ENCODE measurements at regions not wholly inside any gene's neighbourhood (a gene's known extent, or its start where the extent isn't known, plus 50 kb on each side); places are given as distances from the start of the nearest gene placed in this dataset.

DNA sequence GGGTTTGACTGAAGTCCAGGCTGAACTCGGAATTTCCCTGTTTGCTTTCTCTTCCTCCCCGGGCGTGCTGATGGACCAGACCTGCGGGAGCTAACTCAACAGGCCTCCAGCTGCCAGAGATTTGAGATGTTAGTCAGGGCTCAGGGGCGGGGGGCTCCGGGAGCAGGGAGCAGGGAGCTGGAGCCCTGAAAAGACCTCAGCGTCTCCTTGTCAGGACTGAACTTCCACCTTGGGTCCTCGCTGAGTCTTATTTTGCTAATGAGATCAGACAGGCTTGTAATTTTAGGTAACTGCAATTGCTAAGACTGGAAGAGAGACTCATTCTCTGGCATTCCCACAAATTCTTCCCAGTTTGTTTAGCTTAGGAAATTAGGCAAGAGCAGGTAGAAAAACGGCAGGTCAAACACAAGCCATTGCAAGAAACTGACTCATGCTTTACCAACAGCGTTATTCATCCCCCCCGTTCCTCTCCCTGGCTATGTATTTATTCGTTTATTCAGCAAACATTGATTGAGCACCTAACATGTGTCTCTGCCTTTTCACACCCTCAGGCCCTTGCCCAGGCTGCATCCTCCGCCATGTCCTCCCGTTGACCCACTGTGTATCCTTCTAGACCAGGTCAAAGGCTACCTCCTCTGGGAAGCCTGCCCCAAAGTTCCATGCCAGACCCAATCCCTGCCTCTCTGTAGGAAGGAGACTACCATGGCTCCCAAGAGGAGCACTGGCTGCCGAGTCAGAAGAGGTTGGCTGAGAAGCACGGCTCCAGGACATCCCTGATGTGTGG, 80.4 kb upstream of the DIO3 start:
- peak; percentile 76 for DNase-seq (ENCODE audit: low spot score)

DNA sequence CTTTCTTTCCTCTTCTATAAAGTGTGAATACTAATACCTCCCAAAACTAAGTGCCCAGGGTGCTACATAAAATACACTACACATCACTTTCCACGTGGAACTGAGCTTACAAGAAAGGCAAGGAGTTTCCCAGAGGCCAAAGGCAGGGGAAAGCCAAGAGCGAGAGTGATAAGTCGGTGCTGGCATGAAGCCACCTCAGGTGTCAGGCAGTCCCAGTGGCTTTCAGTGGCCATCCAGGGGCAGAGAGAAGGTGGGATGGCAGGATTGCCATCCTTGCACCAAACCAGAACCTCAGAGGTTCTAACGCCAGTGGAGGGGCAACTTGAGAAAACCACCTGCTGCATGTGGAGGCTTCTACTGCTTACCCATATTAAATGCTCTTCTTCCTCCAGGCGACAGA, 79.7 kb upstream of the DIO3 start:
- DNase-seq (ENCODE audit: low spot score), result no peak

DNA sequence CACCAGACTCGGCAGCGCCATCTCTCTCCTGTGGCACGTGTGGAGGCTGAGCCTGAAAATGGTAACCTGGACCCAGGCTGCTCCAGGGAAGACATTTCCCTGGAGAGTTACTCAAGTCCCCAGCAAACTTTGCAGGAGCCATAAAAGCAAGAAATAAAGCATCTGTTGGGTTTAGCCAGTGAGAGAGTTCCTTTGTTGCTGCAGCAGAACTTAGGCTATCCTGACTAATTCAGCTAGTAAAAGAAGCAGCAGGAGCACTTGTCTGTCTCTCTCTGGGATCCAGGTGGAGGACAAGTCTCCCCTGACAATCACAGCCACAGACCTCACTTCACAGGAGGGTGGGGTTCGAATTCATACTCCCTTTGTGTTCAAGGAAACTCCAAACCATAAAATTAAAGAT, 79.2 kb upstream of the DIO3 start:
- DNase-seq (ENCODE audit: low spot score), result no peak

DNA sequence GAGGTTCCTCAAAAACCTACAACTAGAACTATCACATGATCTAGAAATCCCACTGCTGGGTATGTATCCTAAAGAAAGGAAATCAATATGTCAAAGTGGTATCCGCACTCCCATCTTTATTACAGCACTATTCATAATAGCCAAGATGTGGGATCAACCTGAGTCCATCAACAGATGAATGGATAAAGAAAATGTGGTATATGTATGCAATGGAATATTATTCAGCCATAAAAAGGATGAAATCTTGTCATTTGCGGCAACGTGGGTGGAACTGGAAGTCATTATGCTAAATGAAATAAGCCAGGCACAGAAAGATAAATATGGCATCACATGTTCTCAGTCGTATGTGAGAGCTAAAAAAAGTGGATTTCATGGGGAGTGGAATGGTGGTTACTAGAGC, 77.5 kb upstream of the DIO3 start:
- no peak for DNase-seq (ENCODE audit: low spot score)

DNA sequence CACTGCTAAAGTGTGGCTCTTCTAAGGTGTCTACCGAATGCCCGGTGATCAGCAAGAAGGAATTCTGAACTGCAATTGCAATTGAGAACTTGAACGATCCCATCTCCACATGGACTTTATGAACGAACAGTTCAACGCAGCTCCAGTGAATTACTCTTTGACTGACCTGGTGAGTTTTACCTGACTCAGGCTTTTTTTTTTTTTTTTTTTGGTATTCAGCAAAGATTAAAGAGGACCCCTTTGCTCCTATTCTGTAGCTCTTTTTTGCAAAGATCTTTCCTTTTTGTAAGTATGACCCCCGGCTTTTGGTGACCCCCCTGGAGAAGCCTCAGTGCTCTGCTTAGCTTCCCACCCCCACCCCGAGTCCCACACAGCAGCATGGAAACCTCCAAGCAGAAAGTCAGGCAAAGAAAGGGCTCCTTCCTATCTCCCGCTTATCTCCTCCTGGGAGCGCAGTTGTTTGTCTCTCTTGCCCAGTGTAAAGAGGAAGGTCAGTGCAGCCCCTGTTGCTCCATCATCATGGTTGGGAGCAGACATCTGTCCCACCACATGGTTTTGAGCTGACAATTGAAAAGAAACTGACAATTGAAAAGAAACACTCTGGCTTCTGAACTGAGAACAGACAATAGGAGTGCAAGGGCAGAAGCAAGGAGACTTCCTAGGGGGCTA, 72.1 kb upstream of the DIO3 start:
- DNase-seq (ENCODE audit: low spot score), result no peak

DNA sequence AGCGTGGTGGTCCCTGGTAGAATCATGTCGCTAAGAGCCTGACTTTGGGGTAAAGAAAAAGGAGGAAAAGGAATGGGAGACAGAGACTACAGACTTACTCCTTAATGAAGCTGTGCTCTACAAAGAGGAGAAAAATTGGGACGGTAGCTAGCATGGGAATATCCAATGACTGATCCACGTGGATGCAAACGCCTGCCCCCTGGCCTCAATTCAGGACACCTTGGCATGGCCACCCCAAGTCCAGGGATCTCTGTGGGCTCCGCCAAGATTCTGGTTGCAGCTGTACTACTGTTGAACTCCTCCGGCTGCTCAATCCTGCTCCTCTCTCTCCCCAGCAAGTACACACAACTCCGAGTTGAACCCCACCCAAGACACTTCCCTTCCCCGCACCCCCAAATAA, 70.5 kb upstream of the DIO3 start:
- DNase-seq (ENCODE audit: low spot score), result no peak

DNA sequence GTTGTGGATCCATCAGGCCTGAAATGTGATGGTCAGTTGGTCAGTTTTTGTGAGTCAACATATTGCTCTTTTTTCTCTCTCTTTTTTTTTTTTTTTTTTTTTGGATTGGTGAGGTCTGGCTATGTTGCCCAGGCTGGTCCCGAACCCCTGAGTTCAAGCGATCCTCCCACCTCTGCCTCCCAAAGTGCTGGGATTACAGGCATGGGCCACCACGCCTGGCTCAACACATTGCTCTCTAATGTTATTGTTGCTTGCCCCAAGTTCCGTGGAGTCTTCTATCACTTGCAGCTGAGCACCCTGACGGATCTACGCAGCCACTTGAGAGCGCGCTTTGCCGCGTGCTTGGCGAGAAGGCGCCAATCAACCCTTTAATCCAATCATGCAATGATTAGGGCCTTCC, 69.5 kb upstream of the DIO3 start:
- no peak for DNase-seq (ENCODE audit: low spot score)

DNA sequence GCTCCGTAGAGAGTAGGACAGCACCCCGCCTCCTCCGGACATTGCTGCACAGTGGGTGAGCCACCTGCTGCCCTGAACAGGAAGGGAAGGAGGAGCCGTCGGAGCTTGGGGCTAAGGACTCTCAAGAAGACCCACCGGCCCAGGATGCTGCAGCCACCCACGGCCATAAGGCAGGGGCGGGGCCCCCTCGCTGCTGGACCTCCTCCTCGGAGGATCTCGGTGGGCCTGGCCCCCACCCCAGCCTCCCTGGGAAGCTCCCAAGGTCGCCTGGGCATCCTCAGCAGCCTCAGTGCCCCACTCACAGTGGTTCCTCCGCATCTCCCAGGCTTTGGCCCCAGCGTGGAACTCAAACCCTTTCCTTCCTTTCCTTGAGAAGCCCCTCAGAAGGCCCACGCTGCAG, 68.6 kb upstream of the DIO3 start:
- DNase-seq (ENCODE audit: low spot score), result no peak

DNA sequence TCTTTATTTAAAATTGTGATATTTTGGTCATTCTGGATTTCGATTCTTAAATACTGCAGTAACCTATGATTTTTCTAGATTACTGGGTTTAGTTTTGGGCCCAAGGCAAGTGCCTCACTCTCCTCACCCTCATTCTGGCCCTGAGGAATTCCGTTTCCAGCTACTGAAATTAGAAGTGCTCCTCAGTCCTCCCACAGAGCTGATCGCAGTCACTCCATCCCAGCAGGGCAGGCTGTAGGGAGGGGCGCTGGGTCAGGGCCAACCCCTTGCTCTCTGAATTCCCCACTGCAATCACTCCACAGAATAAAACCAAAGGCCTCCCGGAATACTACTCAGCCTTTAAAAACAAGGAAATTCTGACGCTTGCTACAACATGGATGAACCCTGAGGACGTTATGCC, 66.5 kb upstream of the DIO3 start:
- no peak for DNase-seq (ENCODE audit: low spot score)

DNA sequence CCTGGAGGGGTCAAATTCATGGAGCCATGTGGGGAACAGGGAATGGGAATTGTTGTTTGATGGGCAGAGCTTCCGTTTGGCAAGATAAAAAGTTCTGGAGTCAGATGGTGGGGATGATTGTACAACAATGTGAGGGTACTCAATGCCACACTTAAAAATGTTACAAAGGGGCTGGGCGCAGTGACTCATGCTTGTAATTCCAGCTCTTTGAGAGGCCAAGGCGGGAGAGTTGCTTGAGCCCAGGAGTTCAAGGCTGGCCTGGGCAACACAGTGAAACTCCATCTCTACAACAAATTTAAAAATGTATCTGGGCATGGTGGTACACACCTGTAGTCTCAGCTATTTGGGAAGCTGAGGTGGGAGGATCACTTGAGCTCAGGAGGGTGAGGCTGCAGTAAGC, 66.0 kb upstream of the DIO3 start:
- DNase-seq (ENCODE audit: low spot score), result no peak

DNA sequence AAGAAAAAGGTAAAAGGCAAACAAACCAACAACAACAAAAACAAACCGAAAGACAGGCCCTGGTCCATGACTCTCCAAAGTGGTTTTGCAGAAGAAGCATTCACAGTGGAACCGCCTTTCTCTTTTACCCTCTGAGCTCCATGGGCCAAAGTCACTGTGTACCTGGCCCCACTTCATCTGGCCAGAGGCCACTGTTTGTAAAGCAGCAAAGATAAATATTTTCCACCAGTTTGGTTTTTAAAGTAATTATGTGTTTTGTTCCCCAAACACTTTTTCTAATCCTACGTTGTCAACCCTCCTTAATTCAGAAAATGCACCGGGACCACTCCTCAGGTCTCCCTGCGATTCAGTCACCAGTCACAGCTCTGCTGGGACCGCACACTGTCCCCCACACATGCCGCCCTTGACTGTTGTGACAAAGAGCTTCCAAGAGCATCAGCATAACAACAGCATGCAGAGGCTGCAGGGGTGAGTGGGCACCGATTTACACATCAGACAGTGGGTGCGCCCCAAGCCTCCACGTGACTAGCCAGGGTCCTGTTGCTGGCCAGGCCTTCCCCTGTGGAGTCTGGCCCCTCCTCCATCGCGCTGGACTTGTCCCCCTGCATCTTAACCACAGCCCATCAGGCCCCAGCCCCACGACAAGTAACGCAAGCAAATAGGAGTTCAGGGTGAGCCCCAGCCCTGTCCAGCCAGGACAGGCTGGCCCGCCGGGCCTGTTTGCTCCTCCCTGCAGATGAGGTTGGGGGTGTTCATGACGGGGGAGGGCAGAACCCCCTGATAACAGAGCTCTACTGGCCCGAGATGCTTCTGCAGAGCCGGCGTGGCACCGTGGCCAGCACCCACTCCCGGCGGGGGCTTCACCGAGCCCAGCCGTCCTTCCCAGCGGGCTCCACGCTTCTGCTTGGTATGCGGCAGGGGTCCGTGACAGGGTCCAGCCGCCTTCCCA, 65.2 kb upstream of the DIO3 start:
- DNase-seq (ENCODE audit: low spot score), result no peak

DNA sequence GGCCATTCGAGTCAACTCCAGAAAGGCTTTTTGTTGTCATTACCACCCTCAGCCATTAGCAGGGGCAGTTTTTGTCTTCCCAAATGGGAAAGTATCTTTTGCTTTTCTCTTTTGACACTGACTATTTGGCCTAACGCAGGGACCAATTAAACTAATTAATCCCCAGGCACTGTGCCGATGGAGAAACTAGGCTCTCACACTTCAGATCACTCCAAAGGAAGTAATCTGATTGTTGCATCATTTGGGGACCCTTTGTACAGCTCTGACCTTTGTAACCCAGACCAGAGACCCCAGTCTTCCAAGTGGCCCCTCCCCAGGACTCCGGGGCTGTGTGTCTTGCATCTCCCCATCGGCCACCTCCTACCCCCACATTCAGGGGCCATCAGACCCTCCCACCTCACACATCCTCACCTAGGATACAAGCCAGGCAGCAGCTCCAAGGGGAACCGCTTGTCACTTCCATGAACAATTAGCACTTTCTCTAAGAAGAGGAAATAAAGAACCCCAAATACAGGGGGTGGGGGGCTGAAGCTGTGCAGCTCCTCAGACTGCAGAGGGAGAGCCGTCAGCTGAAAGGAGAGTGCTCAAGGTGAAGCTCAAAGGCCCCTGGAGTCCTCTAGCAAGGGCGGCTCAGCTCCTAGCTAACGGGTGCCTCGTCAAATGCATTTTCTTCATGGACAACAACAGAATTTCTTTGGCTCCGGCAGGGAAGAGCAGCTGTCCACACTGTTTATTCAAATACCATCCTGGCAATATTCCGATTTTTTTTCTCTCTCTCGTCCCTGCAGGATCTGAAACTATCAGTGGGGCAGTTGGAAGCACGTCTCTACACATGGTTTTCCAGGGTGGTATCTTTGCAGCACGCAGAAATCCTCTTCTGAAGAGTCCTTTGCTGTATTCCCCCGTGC, 64.3 kb upstream of the DIO3 start:
- DNase-seq (ENCODE audit: low spot score), result no peak

DNA sequence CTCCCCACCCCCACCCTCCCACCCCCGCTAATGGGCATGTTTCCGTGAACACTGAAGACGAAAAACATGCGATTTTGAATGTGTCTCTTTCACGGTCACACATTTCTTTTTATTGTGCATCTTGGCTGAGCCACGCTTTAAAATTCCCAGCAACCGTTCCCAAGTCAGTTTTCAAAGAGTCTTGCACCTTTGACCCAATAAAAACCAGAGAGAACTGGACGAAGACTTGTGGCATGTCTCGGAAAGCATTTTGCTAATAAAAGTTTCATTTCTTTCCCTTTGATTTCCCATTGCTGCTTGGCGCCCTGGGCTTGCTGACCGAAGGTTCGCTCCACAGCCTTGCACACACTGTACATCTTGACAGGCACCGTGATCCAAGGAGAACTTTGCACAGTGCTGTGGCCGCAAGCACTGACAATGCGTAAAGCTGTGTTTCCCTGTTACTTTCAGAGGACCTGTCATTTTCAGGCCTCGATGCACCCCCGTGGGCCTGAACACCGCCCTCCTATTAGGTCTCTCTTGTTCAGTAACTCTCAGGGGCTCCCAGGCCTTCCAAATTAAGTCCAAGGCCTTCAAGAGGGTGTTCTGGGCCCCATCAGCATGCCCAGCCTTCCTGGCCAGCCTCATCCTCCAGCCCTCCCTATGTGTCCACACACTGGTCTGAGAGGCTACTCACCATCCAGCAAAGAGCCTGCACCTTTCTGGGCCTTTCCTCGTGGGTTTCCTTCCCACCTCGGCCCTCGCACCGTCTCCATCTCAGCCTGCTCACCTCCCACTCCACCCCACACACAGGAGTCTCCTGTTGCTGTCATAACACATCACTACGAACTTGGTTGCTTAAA, 63.4 kb upstream of the DIO3 start:
- DNase-seq (ENCODE audit: low spot score), result no peak

DNA sequence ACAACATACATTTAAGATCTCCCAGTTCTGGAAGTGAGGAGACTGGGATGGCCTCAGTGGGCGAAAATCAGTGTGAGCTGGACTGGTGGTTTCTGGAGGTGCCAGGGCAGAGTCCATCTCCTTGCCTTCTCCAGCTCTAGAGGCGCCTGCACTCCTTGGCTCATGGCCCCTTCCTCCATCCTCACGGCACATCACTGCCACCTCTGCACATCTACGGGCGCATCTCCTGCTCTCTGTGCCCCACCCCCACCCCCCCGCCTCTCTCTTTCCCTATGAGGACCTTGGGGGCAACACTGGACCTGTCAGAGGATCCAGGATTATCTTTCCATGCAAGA, 62.8 kb upstream of the DIO3 start:
- DNase-seq (ENCODE audit: low spot score), result no peak

DNA sequence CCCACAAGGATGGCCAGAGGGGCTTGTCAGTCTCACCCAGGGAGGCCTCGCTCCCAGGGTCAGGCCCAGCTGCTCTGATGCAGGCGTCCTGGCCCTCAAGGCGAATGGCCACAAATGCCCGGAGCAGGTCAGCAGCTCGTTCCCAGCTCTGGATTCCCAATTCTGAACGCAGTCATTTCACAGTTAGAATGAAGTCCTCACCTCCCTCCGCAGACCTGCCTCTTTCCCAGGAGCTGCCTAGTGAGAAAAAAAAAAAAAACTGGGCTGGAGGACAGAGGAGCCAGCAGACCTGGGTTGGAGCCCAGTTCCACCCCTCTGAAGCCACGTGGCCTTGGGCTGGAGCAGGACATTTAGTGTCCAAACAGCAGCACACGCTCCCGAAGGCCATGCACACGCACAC, 62.2 kb upstream of the DIO3 start:
- DNase-seq (ENCODE audit: low spot score), result no peak

DNA sequence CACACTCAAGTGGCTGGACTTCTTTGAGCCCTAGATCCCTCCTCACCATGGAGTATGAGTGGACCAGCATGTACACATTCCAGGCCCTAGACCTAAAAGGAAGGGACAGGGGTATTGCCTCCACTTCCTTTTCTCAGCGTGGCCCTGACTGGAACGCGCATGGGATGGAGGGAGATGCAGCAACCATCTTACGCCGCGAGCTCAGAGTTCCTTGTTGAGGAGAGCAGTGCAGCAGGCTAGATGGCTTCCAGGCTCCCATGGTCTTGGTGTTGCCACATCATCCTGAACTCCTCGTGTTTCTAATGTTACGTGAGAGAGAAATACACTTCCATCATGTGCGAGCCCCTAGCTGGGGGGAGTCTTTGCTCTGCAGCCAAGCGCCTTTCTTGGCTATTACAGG, 61.8 kb upstream of the DIO3 start:
- no peak for DNase-seq (ENCODE audit: low spot score)

DNA sequence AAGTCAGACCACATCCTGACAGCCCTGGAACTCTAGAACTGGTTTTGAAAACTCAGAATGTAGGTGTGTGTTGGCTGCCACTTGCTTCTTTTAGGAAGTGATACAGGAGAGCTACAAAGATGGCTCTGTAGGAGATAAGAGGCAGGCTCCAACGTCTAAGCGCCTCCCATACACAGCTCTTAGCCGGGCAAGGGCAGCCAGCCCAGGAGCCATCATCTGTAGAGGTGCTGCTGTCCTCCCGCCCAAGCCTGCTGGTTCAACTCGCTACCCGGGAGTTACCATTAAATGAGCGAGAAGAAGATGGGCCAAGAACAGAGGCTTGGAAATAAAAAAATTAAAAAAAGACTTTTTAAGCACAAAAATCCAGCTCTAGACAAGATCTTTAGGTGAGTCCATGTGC, 61.2 kb upstream of the DIO3 start:
- DNase-seq (ENCODE audit: low spot score), result no peak

DNA sequence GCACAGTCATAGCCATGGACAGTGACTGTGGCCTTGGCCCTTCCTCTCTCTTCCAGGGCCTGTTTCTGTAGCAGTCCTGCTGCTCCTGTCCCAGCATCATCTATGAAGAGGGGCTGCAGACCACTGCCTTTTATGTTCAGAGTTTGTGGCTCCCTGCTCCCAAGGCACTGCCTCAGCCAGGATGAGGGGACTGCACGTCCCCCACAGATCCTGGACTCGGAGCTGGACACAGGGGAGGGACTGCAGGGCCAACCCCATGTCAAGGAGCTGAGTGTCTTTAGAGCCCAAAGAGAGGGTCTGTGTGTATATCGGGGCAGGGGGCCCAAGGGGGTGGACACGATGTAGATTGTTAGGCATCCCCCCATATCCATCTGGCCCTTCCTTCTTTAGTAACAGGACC, 60.6 kb upstream of the DIO3 start:
- DNase-seq (ENCODE audit: low spot score), result no peak

DNA sequence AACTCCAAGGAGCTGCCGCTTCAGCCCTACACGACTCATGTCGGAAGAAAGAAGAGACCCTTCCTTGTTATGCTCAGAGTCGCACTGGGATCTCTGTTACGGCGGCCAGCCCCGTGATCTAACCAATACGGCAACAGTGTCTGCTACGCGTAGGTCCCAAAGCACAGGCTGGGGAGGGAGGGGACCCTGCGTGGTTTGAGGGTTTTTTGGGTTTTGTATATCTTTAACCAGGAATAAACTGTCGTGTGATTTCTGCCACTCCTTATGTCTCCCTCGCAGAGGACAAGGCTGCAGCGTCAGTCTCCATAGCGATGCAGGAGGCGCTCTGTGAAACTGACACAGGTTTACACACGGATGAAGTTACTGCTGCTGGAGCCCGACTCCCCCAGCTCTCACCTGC, 60.0 kb upstream of the DIO3 start:
- no peak for DNase-seq (ENCODE audit: low spot score)

DNA sequence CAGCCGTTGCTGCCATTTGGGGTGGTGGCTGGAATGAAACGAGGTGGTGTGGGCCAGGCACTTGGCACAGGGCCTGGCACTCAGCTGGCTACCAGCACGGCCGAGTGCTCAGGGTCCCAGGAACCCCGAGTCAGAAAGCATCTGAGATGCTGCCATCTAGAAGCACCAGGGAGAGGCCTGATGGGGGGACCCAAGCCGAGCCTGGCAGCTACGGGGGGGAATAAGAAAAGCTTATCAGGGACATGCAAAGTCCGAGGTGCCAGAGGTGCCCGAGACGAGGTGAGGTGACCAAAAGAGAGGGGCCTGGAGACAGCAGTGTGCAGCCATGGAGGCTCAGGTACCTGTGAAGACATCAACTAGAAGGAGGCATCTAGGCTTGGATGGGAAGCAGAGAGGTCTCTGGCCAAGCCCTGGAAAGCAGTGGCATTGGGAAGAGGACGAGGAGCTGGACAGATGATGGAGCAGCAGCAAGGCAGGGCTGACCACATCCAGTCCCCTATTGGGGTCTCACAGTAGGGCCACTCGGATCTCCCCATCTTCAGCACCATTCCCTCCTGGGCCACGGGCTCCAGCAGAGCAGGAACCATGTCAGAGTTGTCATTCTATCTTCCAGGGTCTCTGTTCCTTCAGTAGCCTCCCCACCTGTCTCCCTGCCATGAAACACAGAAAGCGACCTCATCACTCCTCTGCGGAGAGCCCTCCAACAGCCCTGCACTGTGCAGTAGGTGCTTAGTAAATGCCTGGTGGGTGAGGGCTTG, 59.3 kb upstream of the DIO3 start:
- DNase-seq (ENCODE audit: low spot score), result no peak

Measured in H4 (cell line).